HG02884 (cell line): ENCODE measurements at regions not wholly inside any gene's neighbourhood (a gene's known extent, or its start where the extent isn't known, plus 50 kb on each side); places are given as distances from the start of the nearest gene placed in this dataset.

Source experiments
- ATAC-seq: cut with Tn5 transposase; IDR thresholded peaks from one replicate; pipeline ENCODE4 v1.9.1; 2021; ENCODE audit warnings: mild to moderate bottlenecking, moderate library complexity; ENCODE audit not compliant: unreplicated experiment

DNA sequence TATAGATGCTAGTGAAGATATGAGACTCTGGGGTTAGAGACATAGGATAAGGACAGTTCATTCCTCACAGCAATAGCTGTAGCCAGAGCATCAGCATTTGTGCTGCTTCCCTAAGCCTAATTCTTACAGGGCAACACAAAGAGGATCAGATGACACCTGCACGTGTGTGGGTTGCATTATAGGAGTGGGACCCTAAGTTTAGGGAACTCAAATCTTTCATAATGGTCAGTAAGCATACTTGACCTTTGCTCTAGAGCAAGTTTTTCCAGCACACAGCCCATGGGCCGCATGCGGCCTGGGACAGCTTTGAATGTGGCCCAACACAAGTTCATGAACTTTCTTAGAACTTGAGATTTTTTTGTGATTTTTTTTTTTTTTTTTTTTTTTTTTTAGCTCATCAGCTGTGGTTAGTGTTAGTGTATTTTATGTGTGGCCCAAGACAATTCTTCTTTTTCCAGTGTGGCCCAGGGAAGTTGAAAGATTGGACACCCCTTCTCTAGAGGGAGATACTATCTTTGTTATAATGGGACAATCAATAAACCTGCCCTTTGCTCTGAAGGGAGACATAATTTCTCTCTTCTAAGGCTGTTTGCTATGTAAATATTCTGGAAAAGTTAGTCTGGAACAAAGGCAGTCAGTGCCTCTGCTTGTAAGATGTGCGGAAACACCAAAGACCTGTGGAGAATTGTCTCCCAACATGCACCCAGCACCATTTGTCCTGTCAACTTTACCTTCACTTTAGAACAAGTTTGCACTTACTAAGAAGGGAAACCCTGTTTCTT lies 650.2 kb downstream of the ZNF674 start:
- no peak for ATAC-seq

DNA sequence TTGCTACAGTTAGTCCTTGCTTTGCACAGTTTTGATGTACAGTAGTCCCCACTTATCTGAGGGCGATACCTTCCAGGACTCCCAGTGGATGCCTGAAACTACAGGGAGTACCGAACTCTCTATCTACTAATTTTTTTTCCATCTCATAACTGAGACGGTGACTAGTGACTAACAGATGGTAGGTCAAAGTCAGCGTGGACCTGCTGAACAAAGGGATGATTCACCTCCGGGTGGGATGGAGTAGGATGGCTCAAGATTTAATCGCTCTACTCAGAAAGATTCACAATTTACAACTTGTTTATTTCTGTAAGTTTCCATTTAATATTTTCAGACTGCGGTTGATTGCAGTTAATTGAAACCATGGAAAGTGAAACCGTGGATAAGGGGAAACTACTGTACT lies 655.8 kb downstream of the ZNF674 start:
- no peak for ATAC-seq

DNA sequence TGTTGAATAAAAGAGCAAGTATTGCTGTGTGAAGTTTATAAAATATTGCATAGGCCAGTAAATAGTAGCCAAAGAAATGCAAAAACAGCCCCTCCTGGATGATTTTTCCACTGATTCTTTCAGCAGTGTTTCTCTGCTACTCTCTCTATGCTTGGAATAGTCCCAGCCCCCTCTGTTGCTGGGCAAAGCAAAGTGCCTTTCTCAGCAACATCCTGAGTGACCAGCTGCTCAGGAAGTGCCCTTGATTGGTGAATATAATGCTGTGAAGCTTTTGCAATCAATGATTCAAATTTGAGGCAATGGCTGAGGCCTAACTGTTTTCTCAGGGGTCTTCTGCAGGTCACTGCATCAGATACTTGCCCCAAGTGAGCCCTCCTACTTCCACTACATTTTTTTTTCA lies 656.7 kb downstream of the ZNF674 start:
- ATAC-seq, result no peak

DNA sequence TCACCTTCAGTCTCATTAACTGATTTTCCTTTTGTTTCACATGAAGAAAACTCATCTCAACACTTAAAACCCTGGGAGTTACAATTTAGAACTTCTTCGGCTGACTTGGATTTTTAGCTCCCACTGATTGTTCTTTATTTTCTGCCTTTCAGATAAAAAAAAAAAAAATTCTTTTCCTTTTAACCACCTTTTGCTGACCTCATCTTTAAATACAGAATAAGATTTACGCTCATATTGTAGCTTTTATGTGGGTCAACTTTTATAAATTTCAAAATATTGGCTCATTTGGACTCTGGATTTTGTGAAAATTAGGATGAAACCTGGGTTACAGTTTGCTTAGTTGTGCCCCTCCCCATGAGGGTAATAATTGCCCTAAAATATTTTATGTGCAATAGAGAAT lies 659.3 kb downstream of the ZNF674 start:
- ATAC-seq, result no peak

DNA sequence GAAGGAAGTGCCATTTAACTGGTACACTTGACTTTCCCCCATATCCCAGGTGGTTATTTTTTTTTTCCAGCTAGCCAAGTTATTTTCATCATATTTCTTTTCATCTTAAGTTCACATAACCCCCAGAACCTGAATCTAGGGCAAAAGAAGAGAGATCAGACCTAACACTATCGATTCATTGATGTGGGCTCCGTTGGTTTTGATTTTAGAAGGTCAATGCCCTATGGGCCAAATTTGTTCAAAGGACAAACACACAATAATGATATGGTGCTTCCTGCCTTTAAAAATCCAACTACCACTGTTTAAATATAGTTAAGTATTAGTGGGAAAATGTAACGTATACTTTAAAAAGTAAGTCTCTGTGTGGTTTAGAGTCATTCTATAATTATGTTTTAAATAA lies 665.7 kb downstream of the ZNF674 start:
- no peak for ATAC-seq

DNA sequence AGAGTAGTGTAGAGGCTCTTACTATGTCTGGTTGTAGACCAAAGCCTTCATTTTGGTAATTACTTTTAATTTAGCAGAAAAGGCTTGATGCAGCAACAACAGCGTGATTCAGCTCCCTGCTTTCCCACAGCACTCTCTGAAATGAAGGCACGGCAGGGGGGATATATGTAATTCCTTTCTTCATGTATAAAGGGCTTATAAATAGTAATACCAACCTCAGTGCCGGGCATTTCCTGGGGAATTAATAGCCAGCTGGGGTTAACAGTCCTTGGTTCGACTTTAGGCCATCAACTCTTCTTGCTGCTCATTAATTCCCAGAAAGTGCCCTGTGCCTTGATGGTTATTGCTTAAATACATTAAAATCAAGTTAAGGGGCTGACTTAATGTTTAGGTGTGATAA lies 669.0 kb downstream of the ZNF674 start:
- ATAC-seq, result no peak

DNA sequence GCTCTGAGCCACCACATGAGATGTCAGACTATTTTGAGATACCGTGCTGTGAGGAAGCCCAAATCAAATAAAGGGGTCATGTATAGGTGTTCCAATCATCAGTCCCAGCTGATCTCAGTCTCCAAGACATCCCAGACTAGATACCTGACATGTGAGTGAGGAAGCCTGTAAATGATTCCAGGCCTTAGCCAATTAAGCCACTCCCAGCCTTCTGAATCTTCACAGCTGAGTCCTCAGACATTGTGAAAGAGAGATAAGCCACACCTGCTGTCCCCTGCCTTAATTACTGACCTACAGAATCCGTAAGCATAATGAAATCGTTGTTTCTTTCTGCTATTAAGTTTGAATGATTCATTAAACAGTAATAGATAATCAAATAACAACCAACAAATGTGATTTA lies 671.4 kb downstream of the ZNF674 start:
- no peak for ATAC-seq

DNA sequence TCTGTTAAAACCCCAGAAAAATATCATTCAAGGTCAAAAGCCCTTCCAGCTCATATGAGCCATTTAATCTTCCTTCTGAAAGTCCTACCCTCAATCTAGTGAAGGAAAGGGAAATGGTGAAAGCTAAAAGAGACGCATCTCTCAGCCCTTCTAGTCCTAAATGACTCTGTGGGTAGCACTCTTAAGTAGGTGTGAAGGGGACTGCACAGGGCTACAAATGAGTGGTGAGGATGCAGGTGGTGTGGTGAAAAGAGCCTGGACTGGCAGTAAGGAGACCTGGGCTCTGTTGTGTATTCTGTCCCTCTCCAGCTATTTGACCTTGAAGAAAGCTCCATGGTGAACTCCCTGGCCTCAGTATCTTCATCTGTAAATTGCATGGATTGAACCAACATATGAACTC lies 671.8 kb upstream of the DIPK2B start:
- no peak for ATAC-seq

DNA sequence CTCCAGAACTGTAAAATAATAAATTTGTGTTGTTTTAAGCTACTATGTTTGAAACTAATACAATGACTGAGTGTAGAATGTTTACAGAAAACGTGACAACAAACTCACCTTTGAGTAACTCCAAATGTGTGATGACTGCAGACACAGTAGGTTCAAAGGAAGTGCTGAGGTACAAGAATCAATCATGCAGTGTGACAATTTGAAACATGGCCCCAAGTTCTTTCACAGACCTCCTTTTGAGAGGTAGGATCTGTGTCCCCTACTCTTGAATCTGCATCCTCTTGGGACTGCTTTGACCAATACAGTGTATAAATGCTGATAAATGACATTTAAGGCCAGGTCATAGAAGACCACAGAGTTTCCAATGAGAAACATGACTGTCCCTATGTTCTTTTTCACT lies 667.7 kb upstream of the DIPK2B start:
- ATAC-seq, result no peak

DNA sequence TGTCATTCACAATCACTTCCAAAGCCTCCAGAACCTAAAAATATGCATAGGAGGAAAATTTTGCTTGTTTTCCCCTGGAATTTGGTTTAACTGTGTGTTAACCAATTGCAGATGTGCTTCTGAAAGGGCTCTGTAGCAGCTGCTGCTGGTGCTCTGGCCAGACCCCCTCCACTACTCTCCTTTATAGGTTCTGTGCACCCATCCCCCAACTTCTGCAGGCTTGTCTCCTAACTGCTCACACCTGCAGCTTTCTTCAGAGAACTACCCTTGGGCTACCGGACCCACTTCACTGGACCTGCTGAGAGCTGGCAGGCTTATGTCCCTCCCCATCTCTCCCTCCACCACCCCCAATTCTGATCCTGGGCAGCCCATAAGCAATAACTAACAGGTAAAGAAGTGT lies 662.1 kb upstream of the DIPK2B start:
- no peak for ATAC-seq

DNA sequence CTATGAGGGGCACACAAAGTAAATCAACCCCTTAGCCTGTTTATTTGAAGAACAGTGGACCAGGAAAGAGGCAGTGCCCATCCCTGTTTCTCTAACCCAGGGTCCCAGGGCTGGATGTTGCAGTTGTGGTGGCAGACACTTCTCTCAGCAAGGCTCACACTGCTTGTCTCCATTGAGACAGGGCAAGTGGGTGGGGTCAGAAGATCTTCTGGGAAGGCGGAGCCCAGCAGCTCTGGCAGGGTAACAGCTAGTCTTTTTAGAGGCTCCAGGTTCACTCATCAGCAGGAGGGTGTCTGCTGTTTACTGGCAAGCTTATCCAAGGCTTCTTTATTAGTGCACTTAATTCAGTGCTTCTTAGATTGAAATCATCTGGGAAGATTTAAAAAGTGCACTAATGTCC lies 659.8 kb upstream of the DIPK2B start:
- no peak for ATAC-seq

DNA sequence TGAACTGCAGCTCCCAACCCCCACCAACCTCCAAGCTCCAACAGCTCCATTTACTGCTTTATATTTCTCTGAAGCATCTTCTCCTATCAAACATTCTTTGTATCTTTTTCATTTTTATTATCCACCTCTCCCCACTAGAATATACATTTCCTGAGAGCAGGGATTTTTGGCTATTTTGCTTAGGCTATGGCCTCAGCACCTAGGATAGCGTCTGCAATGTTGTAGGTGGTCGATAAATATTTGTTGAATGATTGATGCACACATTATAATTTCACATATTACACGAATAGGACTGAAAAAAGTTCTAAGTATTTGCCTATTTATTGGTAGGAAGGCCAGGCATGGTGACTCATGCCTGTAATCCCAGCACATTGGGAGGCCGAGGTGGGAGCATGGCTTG lies 658.7 kb upstream of the DIPK2B start:
- no peak for ATAC-seq

DNA sequence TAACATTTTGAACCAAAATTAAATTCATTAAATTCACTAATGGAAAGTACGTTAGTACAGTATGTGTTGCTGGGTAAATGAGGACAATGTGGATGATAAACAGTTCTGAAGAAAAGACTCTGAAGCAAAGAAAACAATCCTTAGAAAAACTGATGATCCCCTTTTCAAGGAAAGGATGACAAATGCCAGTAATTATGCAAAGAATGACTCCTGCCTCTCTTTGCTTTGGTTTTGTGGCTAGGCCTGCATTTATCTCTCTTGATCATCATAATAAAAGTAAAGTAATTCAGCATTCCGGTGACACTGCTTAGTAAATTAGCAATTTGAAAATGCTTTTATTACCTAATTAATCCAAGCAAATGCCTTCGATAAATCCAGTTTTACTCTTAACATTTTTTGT lies 652.2 kb upstream of the DIPK2B start:
- no peak for ATAC-seq

DNA sequence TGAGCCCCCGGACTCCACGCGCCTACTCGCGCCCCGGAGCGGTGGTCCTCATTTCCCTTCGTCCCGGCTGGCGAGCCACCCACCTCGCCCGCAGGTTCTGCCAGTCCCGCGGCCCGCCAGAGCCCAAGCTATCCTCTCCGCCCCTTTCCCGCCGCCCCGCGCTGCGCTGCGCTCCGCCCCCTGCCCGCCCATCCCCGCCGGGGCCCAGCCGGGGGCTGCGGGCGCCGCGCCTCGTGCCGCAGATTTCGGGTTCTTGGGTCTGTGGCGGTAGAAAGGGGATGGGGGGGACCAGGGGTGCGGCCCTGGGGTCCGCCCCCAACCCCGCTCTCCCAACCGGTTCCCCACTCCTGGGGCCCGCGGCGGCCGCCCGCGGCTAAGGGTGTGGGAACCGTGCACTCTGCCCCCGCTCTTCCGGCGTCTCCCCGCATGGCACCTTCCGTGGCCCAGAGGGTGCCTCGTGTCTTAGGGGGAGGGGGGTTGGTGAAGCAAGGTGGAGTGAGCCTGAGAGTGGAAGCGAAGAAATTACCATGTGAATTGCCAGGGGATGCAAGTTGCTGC lies 650.8 kb upstream of the DIPK2B start:
- ATAC-seq, result no peak

DNA sequence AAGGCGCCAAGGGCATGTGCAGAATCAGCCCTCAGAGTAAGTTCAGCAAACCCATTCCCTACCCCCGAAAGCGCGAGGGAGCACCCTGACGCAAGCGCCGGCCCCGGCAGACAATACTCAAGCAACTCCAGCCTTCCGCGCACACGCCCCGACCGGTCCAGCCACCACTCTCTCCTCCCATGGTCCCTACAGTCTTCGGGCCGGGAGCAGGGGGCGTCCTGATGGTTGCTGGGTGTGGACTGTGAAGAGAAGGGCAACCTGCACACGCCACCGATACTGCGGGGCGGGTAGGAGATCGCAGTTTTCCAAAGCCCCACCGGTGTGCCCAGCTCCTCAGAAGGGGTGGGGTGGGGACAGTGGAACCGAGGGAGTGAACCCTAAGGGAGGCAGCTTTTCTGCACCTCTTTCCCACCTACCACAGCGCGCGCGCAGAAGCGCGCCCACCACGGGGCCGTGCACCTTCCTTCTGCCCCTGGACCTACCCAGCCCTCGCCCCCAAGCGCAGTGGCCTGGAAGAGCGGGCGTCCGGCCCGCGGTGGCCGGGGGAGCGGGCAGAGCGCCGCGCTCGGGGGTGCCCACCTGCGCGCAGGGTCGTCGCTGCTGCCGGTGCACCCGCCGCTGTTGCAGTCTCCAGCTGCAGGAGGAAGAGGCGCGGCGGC lies 650.2 kb upstream of the DIPK2B start:
- ATAC-seq, result no peak

DNA sequence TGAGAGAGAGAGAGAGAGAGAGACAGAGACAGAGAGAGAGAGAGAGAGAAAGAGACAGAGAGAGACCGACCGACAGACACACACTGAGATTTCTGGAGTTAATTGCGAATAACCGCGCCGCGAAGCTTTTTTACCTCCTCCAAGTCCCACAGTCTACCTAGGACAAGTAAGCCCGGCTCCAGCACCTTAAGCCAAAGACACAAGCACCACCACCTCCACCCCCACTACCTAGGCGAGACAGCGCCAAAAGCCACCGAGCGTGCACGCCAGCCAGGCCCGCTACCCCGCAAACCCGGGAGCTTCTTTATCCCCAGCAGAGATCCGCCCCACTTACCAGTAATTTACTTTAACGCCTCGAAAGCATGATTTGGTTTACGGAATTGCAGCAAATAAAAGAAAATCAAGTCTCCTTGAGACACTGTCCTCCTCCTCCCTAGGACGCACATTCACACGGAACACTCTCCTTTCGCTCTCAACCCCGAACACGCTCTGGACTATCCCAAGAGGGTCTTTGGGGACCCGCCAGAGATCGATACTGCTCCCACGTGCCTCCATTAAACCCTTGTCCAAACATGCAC lies 649.6 kb upstream of the DIPK2B start:
- ATAC-seq, result no peak

DNA sequence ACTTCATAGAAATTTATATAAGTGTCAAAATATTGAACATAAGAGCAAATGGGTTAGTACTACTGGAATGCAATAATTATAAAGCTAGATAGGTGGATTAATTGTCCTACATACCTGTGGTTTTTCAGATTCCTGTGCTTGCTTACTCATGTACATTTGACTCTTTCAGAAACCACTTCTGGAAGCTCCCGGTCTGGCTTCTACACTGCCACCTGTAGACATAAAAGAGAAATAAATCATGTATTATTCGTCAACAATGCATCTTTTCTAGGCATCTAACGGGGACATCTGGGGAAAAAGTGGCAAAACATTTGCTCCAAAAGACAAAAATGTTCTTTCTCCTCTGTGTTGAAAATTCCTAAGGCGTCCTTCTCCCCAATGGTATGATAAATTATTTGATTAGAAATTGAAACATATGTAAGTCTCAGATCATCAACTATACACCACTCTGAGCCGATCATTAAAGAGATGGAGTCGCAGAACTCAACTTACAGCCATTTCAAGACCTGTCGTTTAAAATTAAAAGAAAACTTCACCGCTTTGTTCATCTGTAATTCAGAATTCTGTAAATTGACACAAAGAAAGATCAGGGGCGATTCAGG lies 648.7 kb upstream of the DIPK2B start:
- no peak for ATAC-seq

DNA sequence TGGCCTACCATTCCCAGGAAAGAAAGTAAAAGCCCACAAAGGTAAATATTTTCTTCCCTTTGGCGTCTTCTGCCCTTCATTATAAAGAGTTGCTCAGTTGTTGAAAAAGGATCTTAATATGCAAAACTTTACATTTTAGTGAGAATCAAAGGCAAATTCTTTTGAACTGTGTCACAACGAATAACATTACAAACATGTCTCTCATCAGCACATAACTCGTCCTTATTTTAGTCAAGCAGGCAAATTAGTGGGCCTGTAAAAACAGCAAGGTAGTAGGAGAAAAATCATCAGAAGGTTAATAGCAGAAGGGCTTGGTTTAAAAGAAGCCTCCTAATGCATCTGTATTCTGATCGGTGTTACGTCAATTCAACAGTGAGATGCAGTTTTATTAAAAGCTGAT lies 647.3 kb upstream of the DIPK2B start:
- no peak for ATAC-seq

DNA sequence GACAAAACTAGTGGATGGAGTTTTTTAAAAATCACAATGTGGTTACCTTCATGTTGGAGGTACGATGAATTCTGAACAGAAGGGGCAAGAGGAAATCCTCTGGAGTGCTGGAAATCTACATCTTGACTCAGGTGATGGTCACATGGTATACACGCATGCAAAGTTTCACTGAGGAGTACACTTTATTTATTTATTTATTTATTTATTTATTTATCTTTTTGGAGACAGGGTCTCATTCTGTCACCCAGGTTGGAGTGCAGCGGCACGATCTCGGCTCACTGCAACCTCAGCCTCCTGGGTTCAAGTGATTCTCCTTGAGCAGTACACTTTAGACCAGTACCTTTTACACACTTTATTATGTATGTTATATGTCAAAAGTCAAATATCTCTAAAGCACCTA lies 645.7 kb upstream of the DIPK2B start:
- no peak for ATAC-seq

DNA sequence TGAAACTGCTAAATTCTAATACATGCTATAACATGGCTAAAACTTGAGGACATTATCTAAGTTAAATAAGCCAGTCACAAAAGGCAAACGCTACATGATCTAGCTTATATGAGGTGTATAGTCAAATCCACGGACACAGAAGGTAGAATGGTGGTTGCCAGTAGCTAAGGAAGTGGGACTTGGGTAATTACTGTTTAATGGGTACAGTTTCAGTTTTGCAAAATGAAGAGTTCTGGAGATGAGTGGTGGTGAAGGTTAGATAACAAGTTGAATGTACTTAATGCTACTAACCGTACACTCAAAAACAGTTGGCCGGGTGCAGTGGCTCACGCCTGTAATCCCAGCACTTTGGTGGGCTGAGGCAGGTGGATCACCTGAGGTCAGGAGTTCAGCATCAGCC lies 644.5 kb upstream of the DIPK2B start:
- ATAC-seq, result no peak

DNA sequence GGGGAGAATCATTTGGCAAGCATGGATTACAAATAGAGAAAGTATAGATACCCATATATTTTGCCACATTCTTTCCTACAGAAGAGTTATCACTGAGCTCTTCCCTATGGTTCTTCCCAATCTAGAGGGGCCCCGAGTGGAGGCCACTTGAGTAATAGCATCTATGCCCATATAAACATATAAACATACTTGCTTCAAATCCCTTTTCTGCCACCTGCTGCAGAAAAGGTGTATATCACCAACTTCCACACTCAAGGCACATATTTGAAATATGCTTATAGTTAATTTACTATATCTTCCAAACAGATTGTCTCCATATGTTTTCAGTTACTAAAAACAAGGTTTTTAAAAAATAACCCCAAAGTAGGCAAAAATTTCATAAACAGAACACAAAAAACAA lies 642.8 kb upstream of the DIPK2B start:
- ATAC-seq, result no peak

DNA sequence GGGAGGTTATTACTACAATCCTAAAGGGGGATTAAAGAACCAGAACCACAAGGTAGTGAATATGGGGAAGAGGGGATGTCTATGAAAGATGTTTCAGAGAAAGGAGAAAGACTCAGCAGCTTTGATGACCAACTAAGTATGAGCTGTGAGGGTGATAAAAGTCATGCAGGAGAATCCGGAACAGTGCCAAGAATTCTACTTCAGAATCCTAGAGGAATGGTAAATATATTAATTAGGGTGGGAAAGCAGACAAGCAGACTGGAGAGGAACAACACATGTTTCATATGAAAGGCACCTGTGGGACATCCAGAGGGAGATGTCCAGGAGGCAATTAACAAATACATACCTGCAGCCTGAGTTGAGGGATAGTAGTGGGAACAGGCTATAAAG lies 642.2 kb upstream of the DIPK2B start:
- ATAC-seq, result no peak
